ENCODE measurements at regions not wholly inside any gene's neighbourhood (a gene's known extent, or its start where the extent isn't known, plus 50 kb on each side); places are given as distances from the start of the nearest gene placed in this dataset.
"Not testable (repeated sequence)": the region's sequence is repeated elsewhere in the genome, so short reads cannot be mapped to it uniquely, and the experiment has no call there.

- no peak for DNase-seq (ENCODE audit: low read depth)
These were observed 91.4 kb upstream of the AFDN start for GRCh38 chr6:167735084-167735950.

GRCh38 chr6:167735951-167736288, 90.8 kb upstream of the AFDN start:
- DNase-seq (ENCODE audit: low read depth) = no peak

DNA sequence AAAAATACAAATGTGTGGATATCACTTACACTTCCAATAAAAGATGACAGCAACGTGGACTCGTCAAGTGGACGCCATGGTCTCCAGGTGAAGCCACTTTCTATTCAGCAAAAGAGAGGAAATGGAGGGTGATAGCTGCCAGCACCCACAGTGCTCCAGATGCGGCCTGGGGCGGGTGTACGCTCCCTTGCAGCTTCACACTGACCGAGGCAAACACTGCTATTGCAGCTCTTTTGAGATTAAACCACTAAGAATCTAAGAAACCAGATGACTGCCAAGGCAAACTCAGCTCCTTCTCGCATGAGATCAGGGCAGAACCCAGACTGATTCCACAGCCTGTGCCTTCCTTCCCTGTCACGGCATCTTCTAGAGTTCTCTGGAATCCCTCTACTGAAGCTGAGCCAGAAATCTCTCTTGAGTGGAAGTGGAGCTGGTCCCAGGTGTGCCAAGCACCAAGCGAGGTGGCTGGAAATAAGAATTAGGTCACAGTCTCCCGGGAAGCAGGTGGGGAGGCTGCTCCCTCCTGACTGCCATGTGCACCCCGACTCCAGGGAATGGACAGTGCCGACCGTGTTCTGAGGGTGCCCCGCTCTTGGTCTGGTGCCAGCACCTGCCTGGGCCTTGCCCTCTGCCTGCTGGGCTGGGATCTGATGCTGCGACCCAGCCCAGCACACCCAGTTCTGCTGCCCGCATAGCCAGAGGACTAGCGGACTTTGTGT, 90.1 kb upstream of the AFDN start:
- DNase-seq (ENCODE audit: low read depth) = no peak

- DNase-seq (ENCODE audit: low read depth) = no peak
These were observed 89.4 kb upstream of the AFDN start for GRCh38 chr6:167737205-167737830.

DNA sequence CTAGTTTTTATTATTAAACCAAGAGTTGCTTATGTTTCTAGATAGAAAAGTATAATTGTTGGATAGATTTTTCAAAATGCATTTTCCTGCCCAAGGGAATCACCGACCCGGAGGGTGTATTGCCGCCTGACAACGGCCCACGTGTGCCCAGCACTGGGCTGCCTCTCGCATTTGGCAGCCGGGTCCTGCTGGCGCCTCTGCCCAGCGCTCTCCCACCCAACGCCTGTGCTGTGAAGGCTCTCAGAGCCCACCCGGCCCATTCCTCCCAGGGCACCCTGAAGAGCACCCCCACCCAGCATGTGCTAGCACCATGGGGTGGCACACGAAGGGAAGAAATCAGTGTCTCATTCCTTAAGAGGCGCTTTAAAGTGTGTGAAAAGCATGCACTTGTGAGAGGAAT, 88.3 kb upstream of the AFDN start:
- no peak for DNase-seq (ENCODE audit: low read depth)

GRCh38 chr6:167739721-167740475, 86.8 kb upstream of the AFDN start:
- DNase-seq (ENCODE audit: low read depth) = no peak

DNA sequence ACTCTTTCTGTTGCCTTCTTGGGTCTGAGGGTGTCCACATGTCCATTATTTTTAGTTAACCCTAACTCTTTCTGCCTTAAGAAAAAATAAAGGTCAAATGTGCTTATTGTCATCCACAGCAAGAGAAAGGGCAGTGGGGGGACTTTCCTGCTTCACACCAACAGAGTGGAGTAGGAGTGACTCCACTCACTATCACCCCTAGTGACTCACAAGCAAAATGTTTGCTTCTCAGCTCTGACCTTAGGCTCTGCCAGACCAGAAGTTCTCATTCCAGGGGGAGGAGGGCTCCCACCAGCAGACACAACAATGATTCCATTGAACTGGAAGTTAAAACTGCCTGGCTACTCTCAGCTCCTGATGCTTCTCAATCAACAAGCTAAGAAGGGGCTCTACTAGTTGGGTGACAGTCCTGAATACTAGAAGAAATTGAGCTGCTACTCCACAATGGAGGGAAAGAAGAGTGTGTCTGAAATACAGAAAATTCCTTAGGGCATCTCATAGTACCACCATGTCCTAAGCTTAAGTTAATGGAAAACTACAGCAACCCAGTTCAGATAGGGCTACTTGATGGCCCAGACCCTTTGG, 83.9 kb upstream of the AFDN start:
- peak; percentile 58 for DNase-seq (ENCODE audit: low read depth)

GRCh38 chr6:167744681-167745669, 81.7 kb upstream of the AFDN start:
- DNase-seq (ENCODE audit: low read depth) = no peak

GRCh38 chr6:167745670-167746389, 80.9 kb upstream of the AFDN start:
- no peak for DNase-seq (ENCODE audit: low read depth)

GRCh38 chr6:167746390-167746907, 80.3 kb upstream of the AFDN start:
- no peak for DNase-seq (ENCODE audit: low read depth)

- DNase-seq (ENCODE audit: low read depth) = no peak
These were observed 79.7 kb upstream of the AFDN start for GRCh38 chr6:167746975-167747374.

- DNase-seq (ENCODE audit: low read depth) = no peak
These were observed 79.1 kb upstream of the AFDN start for GRCh38 chr6:167747645-167748044.

GRCh38 chr6:167748046-167748445, 78.7 kb upstream of the AFDN start:
- DNase-seq (ENCODE audit: low read depth) = no peak

DNA sequence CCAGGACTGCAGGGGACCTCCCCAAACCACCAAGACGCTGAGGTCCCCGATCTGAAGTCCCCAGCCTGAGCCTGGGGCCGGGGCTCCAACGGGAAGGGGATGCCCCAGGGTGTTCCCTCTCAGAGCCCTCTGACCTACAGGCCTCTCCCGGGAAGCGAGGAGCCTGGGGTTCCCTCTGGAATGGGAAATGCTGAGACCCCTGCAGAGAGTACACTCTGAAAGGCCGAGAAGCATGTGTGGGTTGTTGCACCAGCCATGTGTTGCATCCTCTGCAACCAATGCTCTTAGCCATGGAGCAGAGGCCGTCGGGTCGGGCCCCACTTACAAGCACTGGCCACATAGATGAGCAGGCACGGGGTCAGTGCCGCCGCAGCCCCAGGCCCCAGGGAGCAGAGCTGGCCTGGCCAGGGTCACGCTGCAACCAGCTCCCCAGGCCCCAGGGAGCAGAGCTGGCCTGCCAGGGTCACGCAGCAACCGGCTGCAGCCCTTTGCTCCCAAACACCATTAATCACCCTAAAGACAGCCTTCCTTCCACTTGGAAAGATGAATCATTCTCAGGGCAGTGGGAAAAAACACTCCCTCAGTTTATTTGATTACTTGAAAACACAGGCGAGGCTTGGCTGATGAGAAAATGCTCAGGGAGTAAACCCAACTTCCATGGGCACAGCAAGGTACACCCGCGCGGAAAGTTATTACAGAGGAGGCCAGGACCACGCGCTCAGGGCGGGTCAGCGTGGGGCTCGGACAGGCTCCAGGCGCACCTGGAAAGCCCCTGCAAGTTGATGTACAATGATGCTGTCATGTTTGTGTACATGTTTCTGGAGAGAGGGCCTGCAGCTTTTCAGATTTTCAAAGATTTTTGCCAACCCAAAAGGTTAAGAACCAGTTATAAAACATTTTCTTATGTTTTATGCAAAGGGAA, 78.0 kb upstream of the AFDN start:
- no peak for DNase-seq (ENCODE audit: low read depth)

DNA sequence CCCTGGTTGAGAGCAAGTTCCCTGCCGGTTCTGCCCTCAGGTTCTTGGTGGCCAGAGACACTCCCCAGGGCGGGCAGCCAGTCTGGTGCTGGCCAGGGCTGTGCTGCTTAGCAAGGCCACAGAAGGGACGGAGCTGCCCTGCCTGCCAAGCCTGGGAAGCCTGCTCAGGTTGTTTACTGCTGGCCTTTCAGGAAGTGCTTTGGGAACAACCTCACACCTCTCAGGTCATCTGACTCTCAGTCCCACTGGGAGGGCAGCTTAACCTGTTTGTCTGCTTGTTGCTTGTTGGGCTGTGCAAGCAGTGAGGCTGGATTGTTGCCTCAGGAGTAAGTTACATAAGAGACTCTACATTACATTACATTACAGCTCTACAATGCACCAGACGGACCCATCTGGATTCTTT, 75.8 kb upstream of the AFDN start:
- DNase-seq (ENCODE audit: low read depth) = no peak

GRCh38 chr6:167751579-167752115, 75.1 kb upstream of the AFDN start:
- no peak for DNase-seq (ENCODE audit: low read depth)

DNA sequence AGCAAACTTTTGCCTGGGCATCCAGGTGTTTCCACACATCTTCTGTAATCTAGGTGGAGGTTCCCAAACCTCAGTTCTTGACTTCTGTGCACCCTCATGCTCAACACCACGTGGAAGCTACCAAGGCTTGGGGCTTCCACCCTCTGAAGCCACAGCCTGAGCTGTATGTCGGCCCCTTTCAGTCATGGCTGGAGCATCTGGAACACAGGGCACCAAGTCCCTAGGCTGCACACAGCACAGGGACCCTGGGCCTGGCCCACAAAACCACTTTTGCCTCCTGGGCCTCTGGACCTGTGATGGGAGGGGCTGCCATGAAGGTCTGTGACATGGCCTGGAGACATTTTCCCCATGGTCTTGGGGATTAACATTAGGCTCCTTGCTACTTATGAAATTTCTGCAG, 73.4 kb upstream of the AFDN start:
- DNase-seq (ENCODE audit: low read depth) = not testable (repeated sequence)

DNA sequence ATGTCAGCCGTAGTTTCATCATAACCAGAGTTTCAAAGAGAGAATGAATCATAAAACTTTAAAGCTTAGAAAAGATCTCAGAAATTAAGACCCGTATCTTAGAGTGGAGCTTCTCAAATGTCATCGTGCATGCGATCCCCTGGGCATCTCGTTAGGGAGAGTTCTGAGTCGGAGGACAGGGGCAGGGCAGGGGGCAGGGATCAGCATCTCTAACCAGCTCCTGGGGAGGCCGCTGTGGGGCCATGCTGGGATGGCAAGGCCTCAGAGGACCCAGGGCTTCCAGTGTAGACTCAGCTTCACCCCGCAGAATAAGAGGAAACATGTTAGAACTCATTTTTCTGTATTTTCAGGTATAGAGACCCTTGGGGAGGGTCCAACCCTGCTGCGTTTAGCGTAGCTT, 72.0 kb upstream of the AFDN start:
- DNase-seq (ENCODE audit: low read depth) = no peak

Measured in Daoy (cell line).